GM19395 (cell line): ENCODE measurements at regions not wholly inside any gene's neighbourhood (a gene's known extent, or its start where the extent isn't known, plus 50 kb on each side); places are given as distances from the start of the nearest gene placed in this dataset.

Experiments
- ATAC-seq: cut with Tn5 transposase; IDR thresholded peaks from one replicate; pipeline ENCODE4 v1.9.1; 2021; ENCODE audit warnings: mild to moderate bottlenecking, moderate library complexity; ENCODE audit not compliant: unreplicated experiment

DNA sequence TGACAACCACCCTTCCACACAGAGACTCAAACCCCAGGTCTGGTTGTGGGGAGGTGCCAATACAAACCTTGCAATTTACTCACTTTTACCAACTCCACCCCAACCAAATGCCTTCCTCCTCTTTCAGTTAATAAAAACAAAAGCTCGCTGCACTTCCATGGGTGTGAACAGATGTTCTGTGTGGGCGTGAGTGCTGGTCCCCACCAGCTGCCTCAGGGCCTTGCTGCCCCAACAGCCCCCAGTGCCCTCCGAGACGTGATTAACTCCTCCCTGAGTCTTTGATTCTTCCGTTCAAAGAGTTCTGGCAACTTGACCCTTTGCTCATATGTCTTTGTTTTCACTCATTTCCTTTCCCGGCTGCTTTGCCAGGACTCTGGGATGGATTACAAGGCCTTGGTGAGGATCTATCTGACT is 258.9 kb upstream of the CXCR4 start:
- no peak for ATAC-seq

DNA sequence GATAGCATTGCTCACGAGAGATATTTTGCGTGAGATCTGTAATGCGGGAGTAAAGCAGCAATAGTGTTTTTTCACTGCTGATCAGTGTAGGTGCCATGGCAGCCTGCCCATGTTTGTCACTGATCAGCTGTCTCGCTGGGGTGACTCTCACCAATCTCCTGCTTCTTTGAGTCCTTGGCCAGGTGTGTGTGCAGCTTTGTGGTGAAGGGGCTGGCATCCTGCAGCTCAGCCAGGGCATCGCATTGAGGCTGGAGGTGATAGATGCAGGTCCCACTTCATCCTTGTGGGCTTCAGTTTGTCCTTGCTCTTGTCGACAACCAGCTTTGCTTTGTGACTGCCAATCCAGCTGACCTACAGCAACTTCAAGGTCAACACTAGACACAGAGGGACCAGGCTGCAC is 258.3 kb upstream of the CXCR4 start:
- no peak for ATAC-seq

DNA sequence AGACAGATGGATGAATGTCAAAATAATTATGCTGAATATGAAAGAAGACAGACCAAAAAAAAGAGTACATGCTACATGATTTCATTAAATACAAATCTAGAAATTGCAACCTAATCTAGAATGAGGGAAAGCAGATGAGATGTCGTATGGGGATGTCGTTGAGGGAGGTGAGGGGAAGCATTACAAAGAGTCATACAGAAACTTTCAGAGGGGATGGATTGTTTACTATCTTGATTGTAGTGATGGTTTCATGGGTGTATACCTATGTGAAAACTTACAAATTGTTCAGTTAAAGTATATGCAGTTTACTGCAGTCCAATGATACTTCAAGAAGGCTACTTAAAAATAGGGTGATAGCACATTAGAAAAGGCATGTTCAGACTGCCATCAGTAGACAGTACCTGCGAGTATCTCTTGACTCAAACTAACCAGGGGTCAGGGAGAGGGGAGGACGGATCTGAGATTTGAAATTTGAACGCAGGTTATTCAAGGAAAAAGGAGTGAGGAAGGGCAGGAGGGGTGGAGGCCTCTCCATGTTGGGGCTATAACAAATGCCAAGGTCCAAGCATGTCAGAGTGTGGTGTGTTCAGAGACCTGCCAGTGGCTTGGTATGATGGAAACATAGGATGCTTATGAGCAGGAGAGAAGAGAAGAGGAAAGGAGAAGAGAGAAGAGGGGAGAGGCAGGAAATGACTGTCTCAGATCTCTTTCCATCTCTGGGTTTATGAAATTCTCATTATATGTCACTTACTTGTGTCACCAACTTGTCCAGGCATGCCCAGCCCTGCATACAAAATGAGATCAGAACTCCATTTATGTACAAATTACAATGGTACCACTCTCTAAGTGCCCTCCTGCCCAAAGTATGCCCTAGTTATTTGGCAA is 257.3 kb upstream of the CXCR4 start:
- ATAC-seq, result peak; percentile 71

DNA sequence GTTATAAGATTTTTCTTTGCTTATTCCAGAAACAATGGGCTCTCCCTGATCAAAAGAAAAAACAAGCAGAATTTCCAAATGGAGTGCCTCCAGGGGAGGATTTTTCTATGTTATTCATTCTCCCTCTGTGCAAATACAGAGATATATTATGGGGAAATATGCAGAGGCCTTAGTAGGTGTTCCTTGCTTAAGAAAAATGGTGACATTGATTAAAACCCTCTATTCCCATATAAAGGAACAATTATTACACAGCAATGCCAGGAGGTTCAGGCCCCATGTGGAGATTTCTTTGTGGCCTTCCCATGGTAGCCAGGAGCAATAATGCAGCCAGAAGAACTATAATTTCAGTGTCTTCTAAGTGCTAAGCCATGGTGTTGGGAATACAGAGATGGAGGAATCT is 255.9 kb upstream of the CXCR4 start:
- ATAC-seq, result no peak

DNA sequence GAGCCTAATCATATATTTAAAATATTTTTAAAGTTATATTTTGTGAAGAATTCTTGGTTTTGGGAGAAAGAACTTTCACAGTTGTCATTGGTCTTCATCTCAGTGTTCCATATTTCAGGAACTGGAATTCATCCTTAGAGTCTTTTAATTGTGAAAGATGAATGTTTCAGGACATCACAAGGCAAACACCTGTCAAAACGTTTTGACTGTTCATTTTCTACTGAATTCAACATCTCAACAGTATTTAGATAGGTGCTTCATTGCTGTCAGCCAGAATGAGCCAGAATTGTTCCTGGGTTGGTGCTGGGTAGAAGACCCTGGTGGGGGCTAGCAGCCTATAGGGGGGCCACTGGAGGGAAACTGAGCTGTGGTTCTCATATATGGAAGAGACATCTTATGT is 255.1 kb upstream of the CXCR4 start:
- ATAC-seq, result no peak

DNA sequence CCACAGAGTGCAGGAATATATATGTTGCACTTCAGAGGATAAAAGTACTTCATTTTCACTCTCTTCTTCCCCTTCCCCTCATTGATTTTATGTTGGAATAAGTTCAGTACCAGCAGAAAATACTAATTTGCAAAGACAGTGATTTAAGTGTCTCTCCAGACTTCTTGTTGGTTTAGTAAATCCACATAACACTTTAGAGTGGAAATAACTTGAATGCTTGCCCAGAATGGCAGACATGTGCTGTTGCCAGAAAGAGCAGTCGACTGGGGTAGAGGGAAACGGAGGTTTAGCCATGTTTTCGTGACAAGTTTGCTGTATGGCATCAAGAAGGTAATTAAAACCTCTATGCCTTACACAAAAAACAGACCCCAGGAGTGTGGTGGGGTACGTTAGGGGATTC is 246.0 kb upstream of the CXCR4 start:
- no peak for ATAC-seq

DNA sequence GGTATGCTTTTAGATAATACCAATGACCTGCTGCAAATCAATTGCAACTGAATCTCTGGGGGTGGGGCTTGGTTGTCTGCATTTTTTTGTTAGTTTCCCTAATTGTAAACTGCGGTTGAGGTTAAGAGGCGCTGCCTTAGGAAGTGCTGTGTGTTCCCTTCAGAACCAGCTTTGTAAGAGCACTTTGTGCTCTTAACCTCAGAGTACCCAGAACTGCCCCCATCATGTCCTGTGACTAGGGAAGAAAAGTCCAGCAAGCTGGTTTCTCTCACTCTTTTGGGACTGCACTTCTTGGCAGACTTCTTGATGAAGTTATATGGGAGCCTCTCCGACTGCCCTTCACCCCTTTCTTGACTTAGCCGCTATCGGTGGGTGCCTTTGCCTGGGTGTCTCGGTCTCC is 245.5 kb upstream of the CXCR4 start:
- no peak for ATAC-seq

DNA sequence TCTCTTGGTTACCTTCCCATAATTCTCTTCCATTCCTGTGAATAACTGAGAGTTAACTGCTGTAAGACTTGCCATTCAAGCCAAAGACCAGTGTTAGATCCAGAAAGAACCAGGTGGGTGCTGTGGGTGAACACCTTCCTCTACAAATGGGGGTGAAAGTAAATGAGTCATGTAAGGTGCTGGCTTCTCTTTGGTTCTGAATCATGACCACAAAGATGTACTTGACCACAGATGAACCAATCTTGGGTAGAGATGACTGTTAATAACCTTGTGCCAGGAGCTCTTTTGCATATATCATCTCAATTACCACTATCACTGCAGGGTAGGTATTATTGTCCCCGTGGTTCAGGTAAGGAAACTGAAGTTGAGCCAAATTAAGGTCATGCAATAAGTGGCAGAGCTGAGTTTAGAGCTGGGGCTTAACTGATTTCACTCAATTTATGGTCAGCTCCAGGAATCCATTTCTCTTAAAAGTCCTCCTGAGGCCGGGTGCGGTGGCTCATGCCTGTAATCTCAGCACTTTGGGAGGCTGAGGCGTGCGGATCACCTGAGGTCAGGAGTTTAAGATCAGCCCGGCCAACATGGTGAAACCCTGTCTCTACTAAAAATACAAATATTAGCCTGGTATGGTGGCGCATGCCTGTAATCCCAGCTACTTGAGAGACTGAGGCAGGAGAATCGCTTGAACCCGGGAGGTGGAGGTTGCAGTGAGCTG is 244.9 kb upstream of the CXCR4 start:
- ATAC-seq, result peak; percentile 94

DNA sequence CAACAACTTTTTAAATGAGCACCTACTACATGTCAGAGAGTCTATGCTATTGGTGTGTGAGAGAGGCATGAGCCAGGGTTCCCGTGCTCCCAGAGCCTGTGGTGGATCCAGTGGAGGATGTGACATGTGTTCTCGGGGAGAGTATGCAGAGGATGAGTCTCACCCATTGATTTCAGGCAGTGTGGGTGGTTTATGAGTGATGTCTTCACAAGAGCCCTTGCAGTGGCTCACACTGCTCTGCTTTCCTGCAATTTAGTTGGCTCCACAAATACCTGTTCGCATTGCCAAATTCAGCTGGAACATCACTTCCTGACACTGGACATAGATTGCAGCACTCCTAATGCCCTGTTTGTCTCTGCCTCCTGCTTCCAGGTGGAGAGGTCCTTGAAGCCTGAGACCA is 243.6 kb upstream of the CXCR4 start:
- no peak for ATAC-seq

DNA sequence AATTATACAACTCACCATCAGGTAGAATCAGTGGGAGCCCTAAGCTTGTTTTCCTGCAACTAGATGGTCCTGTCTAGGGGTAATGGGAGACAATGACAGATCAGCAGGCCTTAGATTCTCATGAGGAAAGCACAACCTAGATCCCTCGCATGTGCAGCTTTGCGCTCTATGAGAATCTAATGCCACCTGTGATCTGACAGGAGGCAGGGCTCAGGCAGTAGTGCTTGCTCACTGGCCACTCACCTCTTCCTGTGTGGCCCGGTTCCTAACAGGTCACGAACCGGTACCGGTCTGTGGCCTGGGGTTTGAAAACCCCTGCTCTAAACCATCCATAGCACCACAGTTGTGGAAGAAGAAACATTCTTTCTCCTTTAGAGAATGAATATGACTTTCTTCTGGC is 242.8 kb upstream of the CXCR4 start:
- ATAC-seq, result no peak

GRCh38 chr2:136359121-136359965 is 241.4 kb upstream of the CXCR4 start:
- no peak for ATAC-seq

DNA sequence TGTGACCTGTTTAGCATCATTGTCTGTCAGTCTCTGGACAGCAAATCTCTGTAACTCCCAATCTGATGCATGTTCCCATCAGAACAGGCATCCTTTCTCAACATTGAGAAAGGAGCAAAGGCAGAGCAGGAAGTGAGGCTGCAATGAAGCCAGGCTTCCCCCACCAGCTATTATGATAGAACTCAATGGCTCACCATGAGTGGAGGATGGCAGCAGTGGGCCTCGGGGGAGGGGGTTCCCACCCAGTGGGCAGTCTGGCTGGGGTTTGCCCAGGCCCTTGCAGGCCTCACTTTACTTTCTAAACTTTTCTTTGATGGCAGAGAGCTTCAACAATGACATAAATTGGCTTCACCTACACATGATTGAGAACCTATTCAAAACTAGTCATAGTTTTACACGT is 240.6 kb upstream of the CXCR4 start:
- no peak for ATAC-seq

DNA sequence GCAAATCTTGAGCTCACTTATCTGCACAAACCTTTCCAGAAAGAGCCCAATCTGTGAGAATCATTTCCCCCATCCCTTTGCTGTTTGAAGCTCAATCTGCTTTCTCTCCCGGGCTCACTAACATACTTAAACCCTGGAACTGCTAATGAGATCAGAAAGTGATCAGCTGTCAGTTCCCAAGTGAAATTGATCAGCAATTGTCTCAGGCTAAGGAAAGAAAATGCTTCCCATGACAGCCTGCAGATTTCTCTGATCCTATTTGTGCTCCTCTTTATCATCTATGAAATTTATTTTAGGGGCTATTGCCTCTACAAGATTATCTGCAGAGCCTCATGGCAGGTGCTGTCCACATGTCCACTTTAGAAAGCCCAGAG is 239.0 kb upstream of the CXCR4 start:
- ATAC-seq, result no peak

DNA sequence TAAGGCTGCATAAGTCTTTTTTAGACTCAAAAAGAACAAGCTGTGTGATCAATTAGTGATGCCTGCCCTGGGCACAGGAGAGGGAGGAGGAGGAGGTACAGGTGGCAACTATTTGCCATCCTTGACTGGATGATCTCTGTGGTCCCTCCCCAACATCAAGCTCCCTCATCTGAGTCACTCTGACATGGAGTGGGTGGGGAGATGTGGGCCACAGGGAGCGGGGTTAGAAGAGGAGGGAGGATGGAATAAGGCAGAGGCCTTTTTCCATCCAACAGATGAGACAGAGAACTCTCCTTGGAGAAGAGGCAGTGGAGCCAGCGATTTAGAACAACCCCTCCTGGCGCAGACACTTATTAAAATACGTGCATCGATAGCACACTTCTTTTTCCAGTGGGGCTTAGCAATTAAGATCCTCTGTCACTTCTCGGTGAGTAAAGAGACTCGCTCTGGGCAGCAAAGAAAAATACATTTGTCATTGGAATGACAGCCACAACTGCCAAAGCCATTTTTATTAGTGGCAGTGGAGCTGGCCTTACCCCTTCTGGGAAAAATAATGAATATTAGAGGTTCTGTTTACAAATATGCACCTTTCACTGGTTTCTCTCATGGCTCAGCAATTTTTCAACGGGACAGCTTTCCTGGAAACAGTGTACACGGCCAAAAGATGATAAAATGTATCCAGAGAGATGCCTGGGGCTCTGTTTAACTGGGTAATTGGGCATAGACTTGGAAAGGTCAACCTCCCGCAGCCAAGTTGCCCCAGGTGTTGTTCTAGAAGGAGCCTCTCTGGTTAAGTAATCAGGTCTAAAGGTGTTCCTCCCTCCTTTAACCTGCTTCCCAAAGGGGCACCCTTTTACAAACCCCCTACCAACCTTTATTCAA is 238.4 kb upstream of the CXCR4 start:
- ATAC-seq, result no peak

- ATAC-seq, result no peak
Measured at GRCh38 chr2:136351684-136352083, 233.7 kb upstream of the CXCR4 start.

DNA sequence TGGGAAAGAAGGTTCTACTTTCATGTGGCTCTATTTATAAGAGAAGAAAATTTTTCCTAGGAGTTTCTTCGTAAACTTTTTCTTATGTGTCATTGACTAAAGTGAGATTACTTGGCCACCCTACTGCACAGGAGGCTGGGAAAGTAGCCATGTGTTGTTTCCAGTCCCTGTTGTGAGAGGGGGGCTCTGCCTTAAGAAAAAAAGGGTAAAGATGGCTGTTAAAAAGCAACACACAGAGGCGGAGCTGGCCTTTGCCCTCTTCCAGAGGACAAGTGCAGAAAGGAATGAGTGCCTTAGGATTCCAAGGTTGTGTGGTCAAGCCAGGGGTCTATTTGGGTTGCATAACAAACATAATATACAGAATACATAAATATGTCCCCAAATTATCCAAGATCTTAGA is 230.0 kb upstream of the CXCR4 start:
- no peak for ATAC-seq

- ATAC-seq, result no peak
Measured at GRCh38 chr2:136344339-136344738, 226.4 kb upstream of the CXCR4 start.

- no peak for ATAC-seq
Measured at GRCh38 chr2:136342138-136342537, 224.2 kb upstream of the CXCR4 start.

GRCh38 chr2:136334967-136335366 is 217.0 kb upstream of the CXCR4 start:
- ATAC-seq, result no peak

GRCh38 chr2:136332436-136333095 is 214.6 kb upstream of the CXCR4 start:
- ATAC-seq, result no peak
